ENCODE measurements at regions not wholly inside any gene's neighbourhood (a gene's known extent, or its start where the extent isn't known, plus 50 kb on each side); places are given as distances from the start of the nearest gene placed in this dataset.
"Not testable (repeated sequence)": the region's sequence is repeated elsewhere in the genome, so short reads cannot be mapped to it uniquely, and the experiment has no call there.

DNA sequence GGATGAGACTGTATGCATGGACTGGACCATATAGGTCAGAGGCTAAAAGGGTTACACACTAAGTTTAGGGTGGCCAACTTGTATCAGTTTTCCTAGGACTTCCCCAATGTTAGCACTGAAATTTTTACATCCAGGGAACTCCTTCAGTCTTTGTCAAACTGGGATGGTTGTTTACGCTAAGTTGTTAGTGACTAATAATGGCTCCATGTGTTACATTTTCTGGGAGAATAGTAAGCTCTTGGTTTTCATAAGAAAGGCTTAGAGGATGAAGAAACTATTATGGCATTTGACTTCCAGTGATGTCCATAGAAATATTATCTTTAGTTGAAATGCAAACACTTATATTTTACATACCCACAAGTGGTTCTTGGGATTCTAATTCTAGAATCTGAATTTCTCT, 57.9 kb upstream of the ST3GAL6 start:
- DNase-seq: no peak

DNA sequence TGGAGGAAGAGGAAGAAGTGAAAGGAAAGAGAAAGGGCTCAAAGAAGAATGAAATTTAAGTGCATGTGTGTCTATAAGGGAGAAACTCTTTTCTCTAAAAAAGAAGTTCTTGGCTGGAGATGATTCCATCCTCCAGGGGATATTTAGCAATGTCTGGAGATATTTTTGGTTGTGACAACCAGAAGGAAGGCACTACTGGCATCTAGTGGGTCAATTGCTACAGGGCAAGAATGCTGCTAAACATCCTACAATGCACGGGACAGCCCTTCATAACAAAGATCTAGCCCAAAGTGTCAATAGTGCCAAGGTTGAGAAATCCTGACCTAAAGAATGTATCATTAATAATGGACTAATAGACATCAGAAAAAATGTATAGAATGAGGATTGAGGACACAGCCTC, 57.4 kb upstream of the ST3GAL6 start:
- no peak for DNase-seq

DNA sequence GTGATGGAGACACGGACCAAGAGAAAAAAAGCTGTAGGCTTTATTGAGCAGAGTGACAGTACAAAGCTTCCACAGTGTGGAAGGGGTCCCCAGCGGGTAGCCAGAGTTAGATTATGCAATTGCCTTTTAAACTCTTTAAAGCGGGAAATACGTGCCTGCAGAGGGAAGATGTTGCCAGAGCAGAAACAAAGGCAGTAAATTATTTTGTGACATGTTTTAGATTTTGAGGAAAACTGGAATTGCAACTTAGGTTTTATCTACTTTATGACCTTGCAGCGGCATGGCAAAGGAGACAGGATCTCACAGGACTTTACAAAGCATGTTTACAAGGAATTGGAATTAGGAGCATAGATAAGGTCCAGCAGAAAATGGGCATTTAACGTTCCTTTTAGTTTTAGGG, 54.5 kb upstream of the ST3GAL6 start:
- not testable (repeated sequence) for DNase-seq

DNA sequence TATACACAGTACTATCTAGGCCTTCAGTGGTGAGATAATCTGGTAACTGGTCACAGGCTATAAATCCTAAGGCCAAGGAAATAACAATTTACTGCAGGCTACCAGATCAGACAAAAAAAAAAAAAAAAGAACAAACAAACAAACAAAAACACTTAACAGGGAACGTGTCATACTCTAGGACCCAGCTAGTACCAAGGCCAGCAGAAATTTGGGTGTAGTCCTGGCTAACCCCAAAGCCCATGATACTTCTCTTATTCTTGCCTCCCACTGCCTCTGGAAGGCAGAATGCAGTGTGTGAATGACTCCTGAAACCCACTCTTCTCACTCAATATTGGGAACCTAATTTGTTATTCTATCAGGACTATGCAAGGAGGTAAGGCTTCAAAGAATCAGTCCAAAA, 53.7 kb upstream of the ST3GAL6 start:
- DNase-seq: no peak

DNA sequence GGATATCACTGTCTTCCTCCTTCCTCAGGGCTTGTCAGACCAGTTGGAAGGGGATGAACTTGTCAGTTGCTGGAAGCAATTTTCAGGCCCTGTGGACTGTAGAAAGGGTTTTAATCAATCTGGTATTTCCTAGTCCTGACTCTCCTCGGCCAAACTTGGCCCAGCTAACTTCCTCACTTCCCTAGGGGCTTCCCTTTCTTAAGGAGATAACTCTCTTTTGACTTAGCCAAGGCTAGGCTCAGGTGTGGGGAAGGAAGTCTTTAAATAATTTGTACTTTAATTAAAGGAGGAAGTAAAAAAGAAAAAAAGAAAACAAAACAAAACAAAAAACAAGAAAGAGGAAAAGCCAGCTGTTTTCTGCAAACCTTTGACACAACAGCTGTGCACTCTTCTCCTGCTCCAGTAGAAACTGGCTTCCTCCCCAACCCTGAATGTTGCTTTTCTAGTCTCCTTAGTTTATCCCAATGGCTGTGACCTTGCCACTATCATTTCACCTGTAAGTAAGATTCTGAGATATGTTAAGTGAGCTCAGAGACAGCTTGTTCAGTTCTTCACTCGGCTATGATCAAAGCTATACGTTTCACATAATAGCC, 53.0 kb upstream of the ST3GAL6 start:
- no peak for DNase-seq

DNA sequence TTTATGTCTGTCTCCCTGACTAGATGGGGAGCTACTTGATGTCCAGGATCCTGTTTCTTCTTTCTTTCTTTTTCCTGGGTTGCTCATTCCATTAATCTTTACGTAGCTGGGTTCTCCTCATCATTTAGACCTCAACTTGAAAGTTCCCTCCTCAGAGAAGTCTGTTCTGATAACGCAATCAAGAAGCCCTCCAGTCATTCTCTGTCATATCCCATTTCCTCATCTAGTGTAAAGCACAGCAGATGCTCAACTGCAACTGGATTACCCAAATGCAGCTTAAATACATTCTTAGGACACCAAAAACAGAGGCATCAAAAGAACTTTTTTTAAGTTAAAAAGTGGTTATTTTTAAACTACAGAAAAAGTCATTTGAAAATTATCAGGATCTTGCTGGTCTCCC, 51.7 kb upstream of the ST3GAL6 start:
- DNase-seq: no peak

DNA sequence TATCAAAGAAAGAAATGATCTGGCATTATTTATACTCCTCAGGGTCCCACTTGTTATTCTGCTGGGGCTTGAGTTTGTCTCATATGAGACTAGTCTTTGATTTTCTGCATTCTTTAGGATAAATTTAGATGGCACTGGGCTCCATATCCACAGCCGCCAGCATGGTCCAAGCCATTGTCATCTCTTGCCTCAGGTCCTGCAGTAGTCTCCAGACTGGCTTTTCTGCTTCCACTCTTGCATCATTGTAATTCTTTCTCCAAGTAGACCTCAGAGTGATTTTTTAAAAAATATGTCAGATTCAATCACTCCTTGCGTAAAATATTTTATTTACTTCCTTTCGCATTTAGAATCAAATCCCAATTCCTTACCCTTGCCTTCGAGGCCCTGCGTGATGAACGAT, 50.4 kb upstream of the ST3GAL6 start:
- no peak for DNase-seq

DNA sequence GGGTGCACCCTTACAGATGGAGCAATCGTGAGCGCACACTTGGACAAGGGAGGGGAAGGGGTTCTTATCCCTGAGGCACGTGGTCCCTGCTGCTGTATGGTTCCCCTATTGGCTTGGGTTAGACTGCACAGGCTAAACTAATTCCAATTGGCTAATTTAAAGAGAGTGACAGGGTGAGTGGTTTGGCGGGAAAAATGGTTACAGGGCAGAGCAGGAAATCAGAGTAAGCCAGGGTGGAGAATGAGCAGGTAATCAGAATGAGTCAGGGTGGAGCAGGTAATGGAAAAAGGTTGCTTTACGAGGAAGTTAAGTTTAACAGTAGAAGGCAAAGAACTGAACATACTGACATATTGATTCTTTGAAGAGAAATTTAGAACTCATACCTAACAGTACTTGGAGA, 49.8 kb upstream of the ST3GAL6 start:
- DNase-seq: not testable (repeated sequence)
